CD1c-positive myeloid dendritic cell (primary cell): ENCODE measurements at regions not wholly inside any gene's neighbourhood (a gene's known extent, or its start where the extent isn't known, plus 50 kb on each side); places are given as distances from the start of the nearest gene placed in this dataset.

ENCODE experiments used
- DNase-seq: peaks from one replicate; pipeline ENCODE4 v3.0.0-alpha.2; 2016; ENCODE audit errors: extremely low spot score

DNA sequence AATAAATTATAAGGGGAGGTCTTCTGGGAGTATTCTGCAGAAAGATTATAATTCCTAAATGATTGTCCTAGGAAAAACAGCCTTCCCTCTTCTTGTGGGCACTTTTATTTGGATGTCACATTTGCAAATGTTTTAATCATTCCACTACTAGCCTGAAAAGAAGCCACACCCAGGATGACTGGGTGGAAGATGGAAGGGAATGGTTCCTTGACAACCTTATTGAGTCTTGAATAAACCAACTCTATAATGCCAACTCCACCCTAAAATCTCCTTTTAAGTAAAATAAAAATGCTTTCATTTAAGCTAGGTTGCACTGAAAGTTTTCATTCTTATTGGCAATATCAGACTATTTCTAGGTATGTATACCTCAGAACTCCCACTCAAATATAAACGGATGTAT, 494.6 kb downstream of the RFC3 start:
- DNase-seq = no peak

DNA sequence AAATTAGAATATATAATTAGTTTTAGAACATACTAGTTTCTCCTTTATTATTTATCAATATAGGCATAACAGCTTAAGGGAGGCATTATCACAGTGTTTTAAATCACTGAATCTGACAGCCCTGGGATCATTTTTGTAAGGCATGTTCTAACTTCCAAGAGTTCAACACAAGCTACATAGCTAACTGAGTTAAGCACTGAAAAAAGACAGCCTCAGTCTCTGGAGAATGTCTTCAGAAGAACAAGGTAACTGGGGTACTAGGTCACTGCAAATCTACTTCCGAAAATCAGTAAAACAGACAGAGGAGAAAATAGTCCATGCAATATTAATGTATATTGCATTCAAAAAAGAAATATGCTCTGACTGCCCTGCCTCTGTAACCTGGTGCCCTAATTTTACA, 502.1 kb downstream of the RFC3 start:
- no peak for DNase-seq

DNA sequence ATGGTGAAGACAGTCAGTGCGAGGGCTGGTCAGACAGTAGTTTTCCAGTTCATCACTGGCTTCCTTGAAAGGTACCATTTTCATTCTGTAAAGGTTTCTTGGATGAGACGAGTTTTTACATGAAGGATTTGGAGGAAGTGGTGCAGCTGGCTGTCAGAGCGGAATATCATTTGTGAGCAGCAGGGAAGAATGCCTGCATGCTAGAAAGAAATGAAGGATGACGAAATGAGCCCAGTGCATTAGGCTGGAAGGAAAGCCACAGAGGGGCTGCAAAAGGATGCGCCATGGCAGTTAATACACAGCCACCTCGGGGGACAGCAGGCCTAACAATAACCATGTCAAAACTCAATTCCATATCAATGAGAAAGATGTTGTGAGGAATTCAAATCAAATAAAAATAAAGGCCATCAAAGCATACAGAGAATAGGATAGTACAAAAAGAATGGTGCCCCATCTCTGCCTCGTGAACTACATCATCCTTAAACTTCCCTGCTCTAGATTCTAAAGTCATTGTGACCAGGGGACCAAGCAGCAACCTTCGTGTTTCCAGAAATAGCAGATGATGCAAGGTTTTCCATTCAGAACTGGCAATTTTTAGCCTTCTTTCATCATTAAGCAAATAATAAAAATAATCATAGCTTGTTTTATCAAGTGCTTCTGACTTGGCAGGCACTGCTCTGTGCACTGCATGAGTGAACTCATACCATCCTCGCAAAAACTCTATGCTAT, 504.2 kb downstream of the RFC3 start:
- no peak for DNase-seq

DNA sequence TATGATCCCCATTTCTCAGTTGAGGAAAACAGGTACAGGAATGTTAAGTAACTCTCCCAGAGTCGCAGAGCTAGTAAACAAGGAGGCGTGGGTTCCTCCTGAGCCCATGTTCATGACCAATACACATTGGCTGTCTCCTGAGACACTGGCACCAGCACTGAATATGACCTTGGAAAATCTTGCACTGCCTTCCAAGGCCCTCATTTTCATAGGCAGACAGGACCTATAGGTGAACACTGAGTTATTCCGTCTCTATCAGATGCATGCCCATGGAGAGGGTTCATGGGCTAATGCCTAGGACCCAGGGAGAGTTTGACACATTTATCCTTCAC, 504.8 kb downstream of the RFC3 start:
- no peak for DNase-seq

DNA sequence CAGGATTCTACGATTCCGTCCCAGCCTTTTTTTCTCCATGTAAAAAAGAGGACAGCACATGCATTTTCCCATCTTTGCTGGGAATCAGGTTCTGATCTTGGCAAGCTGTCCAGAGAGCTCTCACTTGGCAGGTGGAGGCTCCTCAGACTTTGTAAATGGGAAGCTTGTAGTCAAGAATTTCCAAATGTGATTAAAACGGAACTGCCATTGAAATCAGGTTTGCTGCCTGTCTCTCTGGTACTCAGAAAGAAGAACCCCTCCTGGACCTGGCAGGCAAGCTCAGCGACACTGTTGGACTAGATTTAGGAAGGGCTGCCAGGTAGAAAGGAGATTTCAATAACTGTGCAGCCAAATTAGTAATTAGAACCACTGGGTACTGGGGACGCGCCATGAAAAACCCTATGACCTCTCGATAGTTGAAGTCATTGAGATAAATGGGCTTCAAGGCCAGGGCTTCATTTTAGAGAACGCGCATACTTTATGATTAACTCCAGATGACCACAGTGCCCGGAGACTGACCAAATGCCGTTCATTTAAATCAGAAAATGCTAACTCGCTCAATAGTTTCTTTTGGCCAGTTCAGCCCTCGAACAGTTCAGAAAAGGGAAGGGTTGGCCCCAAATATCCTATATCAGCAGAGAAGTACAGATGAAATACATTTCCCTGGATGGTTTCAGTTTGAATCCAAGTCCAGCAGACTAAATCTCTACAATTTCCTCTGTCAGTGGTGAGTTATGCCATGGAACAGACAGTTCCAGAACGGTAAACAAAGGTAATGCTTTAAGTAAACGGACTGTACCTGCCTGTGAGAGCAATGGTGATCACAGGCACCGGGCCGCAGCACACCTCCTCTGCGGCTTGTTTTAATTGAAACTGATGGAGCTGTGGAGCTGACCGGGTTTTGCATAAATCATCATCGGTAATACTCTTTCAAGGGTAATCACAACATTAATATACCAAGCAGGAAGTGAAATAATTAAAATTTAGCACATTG, 517.4 kb downstream of the RFC3 start:
- DNase-seq = no peak

DNA sequence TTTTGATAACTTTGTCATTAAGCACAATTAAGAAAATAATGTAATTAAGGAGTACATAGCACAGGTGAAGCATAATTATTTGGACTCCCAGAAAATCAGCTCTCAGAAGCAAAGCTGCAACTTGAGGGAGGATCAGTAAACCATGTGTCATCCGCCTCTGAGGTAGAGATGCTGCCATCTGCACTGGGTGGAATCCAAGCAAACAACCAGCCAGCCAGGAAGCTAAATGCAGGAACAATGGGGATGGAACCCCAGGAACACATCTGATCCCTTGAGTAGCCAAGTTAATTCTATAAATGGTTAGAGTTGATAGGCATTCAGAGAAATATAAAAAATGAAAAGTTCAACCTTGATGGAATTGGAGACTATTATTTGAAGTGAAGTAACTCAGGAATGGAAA, 520.2 kb downstream of the RFC3 start:
- DNase-seq = no peak

DNA sequence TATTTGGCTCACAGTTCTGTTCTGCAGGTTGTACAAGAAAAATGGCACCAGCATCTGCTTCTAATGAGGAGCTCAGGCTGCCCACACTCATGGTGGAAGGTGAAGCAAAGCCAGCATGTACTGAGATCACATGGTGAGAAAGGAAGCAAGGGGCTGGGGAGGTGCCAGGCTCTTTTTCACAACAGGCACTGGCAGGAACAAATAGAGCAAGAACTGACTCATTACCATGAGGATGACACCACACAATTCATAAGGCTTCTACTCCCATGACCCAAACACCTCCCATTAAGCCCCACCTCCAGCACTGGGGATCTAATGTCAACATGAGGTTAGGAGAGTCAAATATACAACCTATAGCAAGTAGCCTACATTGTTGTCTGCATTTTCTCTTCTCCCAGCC, 522.6 kb downstream of the RFC3 start:
- no peak for DNase-seq

DNA sequence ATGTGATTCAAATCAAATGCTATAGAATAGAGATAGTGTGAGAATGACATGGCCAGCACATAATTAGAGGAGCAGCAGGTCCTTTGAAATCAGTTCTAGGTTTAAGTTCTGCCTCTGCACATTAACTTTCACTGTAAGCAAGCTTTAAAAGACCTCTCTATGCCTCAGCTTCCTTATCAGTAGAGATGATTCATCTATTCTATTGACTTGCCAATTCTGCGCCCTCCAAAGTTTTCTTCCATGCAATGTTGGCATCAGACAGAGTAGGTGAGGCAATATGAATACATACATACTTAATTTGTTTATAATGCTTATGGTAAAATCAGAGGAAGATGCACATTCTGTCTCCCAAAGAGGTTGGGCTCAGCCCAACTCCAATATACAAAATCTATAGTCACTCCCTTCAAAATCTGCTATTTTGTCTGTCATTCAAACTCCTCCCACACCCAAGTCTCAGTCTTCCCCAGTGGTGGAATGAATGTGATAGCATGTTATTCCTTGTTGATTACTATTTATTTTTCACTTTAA, 525.5 kb downstream of the RFC3 start:
- no peak for DNase-seq

DNA sequence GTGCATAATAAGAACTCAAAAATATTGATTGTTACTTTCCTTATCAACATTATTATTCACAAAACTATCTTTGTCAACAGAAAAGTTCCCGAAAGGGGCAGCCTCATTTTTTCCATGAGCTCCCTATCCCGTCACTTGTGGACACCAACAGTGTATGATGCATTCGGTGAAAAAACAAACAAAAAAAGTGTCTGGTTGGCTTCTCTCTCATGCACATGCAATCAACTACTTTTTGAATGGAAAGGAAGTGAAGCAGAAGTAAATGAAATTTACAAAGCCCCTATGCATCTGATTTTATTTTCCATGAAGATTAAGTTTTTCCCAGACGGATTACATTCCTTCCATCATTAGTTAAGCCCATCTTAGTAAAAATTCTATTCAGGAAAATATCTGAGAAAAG, 526.9 kb downstream of the RFC3 start:
- no peak for DNase-seq

DNA sequence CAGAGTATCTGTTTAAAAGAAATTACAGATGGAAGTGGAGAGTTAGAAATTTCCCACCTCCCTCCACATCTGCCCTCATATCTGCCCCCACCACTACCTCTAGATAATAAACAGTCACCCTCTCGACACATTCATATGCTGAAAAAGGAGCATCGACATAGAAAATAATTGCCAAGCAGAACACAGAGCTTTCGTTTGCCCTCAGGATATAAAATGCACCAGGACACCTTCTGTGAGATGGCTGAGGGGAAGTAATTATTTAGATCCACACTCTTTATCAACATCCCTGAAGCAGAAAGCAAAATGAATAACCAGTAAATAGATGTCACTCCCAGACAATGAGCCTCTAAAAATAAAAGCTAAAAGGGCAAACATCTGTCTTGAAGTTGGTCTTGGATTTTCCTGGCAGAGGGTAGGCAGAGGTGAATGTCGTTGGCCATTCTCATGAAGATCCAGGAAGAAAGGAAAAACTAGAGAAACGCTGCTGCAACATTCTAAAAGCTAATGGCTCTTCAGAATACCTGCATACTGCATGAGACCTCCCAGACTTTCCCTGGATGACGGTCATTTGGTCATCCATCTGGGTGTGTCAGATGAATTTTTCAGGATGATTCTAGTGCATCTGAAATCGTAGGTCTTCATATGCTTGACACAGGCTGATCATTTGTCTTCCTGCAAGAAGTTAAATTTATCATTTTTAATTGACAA, 527.5 kb downstream of the RFC3 start:
- no peak for DNase-seq

DNA sequence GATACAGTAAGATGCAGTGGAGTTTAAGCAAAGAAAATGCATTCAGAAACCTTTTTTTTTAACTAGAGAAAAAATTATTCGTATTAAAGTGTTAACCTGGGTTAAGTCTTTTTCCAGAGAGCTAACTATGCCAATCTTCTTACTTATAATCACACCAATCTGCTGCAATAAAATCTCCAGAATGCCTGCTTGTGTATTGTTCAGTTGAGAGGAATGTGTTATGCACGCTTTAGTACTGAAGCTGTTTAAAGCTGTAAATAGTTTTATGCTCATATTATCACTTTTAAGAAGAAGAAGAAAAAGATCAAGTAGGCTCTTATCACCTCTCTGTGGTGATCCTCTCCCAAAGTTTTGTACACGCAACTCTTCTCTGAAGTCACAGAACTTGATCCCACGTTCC, 528.7 kb downstream of the RFC3 start:
- no peak for DNase-seq

DNA sequence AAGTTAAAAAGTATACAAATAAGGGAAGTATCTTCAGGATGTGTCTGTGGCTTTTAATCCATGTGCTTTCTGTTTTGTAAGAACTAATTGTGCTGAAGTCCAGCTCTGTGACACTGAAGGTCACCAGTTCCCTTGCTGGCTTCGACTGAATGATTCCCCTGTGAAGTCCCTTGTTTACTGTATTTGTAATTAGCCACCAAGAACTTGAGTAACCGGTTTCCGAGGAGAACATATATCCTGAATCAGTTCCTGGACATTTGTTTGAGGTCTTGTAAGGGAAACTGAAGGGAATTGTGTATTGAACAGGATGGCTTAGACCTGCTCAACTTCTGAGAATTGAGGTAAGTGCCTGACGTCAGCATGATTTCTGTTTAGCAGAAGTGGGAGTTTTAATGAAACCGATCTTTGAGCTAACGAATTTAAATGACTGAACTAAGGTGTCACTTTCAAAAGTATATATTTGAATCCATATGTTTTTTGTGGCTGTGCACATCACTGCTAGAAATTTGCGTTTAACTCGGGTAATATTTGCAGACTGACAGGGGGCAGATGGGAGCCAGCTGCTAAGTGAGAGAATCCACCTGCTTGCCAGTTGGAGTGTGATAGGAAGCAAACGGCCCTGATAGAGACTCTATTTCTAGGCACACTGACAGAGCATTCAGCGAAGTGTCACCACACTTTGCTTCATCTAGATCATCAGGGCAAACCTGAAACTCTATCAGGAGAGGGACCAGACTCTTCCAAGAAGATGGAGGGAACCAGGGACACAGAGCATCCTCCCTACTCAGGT, 530.0 kb downstream of the RFC3 start:
- no peak for DNase-seq

DNA sequence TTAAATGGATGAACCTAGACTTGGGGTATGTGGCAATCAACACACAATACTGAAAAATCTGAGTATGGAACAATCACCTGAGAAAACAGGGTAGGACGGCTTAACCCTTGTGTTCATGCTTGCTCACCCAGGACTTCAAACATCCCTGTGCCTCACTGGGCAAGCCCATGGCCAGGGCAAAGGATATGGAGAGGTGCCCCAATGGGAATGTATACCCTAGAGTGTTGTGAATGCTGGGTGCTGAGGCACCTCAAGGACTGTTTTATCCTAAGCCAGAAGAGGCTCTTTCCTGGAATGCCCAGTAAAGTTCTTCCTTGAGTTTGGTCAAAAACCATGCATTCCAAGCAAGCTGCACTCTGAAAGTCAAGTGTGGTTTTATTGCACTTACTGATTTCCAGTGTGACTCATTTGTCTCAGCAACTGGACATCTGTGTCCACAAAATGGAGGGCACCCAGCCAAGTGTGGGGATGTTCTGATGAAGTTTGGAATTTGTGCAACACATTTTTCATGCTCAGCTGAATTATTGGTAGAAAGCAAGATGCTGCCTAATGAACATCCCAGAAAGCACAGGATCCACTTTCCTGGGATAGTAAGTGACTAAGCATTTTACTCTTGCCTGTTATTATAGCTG, 531.3 kb downstream of the RFC3 start:
- no peak for DNase-seq

DNA sequence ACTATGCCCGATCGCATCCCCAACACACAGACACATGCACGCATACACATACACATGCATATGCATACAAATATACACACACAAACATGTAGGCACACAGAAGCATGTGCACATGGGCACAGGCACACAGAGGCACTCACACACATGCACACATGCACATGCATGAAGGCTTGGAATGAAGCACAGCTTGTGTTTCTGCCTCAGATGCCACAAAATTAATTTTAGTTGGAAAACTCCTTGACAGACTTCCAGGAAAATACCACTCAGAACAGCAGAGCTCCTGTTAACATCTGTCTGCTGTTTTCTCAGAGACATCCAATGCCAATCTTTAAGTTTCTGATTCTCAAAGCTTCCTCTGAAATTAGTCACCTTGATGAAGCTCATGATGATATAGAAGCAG, 532.7 kb downstream of the RFC3 start:
- DNase-seq = no peak

DNA sequence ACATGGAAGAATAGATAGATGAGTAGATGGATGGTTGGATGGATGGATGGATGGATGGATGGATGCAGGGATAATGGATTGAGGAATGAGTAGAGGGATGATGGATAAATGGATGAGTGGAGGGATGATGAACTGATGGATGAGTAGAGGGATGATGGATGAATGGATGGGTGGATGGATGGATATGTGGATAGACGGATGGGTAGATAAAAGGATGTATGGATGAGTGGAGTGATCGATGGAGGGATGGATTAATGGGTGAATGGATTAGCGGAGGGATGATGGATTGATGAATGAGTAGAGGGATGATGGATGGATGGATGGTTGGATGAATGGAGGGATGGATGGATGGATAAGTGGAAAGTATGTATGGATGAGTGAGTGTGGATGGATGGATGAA, 533.2 kb downstream of the RFC3 start:
- no peak for DNase-seq

DNA sequence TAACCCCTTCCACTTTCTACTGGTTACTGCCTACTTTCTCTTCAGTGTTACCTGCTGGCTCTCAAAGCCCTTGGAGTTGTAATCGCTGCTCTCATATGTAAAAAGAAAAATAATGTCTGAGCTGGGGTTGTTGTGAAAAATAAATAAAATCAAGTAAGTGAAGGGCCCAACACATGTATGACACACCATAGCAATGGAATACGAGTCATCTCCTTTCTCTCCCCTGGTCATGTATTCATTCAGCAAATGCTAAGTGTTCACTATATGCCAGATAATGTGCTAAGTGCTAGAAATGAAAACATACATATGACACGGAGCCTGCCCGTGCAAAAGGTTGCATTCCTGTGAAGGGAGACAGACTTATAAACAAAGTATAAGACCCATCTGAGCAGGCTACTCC, 535.0 kb downstream of the RFC3 start:
- DNase-seq = no peak

DNA sequence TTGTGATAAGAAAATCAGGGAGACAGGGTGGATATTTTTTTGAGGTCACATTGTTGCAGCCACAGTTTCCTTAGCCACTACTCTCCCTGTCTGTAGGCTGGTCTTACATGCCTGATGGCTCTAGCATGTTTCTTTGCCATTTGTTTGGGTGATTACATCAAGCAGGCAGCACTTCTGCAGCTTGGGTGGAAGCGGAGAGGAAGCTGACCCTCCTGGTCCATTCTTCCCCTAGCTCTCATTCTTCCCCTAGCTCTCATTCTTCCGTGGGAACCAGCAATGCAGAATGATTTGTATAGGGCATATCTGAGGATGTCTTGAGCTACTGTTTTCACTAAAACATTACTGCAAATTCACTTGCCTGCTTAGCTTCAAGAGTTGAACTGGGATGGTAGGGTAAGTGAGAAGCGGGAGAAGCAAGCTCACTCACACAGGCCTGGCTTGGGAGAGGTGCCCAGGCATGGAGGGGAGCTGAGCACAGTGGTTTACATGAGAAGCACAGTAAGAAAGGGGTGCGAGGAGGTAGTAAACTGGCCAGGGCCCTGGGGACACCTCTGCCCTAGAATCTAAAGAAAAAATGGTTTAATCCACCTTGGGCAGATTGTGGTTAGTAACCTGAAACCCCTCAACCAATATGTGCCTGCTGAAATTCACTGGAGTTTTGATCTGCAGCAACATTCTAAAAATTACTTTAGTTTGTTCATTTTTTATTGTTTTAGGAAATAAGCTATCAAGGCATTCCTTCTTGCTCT, 538.9 kb downstream of the RFC3 start:
- DNase-seq = no peak

DNA sequence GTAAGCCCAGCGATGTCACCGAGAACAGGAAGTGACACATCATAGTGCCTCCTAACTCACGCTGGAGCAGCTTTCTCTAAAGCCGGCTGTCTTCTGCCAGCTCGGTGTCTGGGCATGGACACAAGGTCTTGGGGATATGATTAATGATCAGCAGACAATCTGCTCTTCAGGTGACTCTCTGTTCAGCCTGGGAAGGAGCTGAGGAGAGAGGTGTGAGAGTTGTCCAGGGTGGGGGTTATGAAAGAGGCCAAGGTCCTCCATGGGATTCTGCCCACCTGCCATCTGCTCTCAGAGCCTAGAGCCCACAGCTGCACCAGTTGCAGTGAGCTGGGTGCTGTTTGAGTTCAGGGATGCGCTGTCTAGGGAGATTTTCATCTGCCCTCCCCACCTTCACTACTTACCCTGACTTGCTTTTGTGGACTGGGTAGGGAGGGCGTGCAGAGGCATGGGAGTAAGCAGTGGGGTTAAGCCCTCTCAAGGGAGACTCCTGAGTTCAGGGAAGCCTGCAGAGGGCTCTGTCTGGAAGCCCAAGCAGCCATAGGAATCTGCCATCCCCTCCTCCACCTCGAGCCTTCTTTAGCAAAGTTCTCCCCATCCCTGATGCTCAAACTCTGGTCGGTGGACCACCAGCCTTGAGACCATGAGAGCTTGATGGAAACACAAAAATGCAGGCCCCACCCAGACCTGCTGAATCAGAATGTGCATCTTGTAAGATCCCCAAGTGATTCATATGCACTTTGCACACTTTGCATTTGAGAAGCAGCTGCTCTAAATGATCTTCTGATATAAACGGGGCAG, 539.7 kb downstream of the RFC3 start:
- DNase-seq = no peak

DNA sequence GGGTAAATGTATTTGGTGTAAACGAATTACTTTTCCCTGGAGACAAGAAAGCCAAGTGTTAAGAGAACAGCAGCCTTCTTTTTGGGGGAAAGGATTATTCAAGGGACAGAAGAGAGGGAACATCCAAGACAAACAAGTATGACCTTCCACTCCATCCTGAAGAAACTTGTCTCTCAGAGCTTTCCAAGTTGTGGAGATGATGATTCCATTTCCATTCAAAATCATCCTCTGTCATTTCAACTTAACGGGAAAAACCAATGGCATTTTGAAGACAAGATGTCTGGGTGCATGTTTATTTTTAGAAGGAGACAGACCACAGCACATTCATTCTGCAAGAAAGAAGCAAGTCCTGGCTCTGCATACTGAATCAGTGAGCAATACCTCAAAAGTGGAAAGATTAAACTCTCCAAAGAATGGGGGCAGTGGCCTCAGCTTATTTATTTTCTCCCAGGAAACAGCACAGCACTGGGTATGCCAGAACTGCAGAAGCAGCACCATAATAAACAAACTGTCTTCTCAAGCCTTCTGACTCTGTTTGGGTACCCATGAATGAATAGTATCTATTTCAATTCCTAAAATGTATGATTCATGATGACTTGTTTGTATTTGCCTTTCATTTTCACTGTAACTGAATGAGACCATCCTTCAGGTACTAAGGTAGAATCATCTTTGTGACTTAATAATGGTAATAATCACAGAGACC, 541.0 kb downstream of the RFC3 start:
- DNase-seq = no peak
